Smooth muscle cell (in vitro differentiated cells): ENCODE measurements at regions not wholly inside any gene's neighbourhood (a gene's known extent, or its start where the extent isn't known, plus 50 kb on each side); places are given as distances from the start of the nearest gene placed in this dataset.

Experiments used
- DNase-seq: peaks from one replicate; lab custom pipeline; 2025; ENCODE audit not compliant: unreplicated experiment; lab: John Stamatoyannopoulos, UW
- H2AFZ ChIP-seq: fragments of 200-600 bp; sonication (generic); 2 replicates; pipeline ENCODE4 v1.6.0; 2016; ENCODE audit warnings: antibody characterized with exemption, low read depth, mild to moderate bottlenecking
- H3F3A ChIP-seq: fragments of 200-600 bp; sonication (generic); 2 replicates; pipeline ENCODE4 v1.6.0; 2017; ENCODE audit warnings: antibody characterized with exemption, low read depth
- H3K27ac ChIP-seq: fragments of 200-600 bp; sonication (generic); 2 replicates; pipeline ENCODE4 v1.5.1; 2016; ENCODE audit warnings: low read depth, mild to moderate bottlenecking
- H3K27me3 ChIP-seq: fragments of 200-600 bp; sonication (generic); 2 replicates; pipeline ENCODE4 v1.6.1; 2016; ENCODE audit warnings: low read depth, mild to moderate bottlenecking
- H3K36me3 ChIP-seq: fragments of 200-600 bp; sonication (generic); 2 replicates; pipeline ENCODE4 v1.5.1; 2016; ENCODE audit warnings: low read depth
- H3K4me1 ChIP-seq: fragments of 200-600 bp; sonication (generic); 2 replicates; pipeline ENCODE4 v1.5.1; 2016; ENCODE audit warnings: low read depth
- H3K4me2 ChIP-seq: fragments of 200-600 bp; sonication (generic); 2 replicates; pipeline ENCODE4 v1.6.0; 2016; ENCODE audit warnings: mild to moderate bottlenecking
- H3K4me3 ChIP-seq: fragments of 200-600 bp; sonication (generic); 2 replicates; pipeline ENCODE4 v1.5.1; 2016; ENCODE audit warnings: mild to moderate bottlenecking
- H3K79me2 ChIP-seq: fragments of 200-600 bp; sonication (generic); 2 replicates; pipeline ENCODE4 v1.6.0; 2016; ENCODE audit warnings: low read depth, mild to moderate bottlenecking
- H3K9ac ChIP-seq: fragments of 200-600 bp; sonication (generic); 2 replicates; pipeline ENCODE4 v1.6.0; 2016; ENCODE audit warnings: low read depth
- H3K9me3 ChIP-seq: fragments of 200-600 bp; sonication (generic); replicated peaks from 2 replicates; pipeline ENCODE4 v1.5.1; 2016; ENCODE audit warnings: low read depth
- H4K20me1 ChIP-seq: fragments of 200-600 bp; sonication (generic); 2 replicates; pipeline ENCODE4 v1.6.0; 2016; ENCODE audit warnings: low read depth
- CTCF ChIP-seq: fragments of 200-600 bp; sonication (generic); IDR thresholded peaks from 2 replicates; pipeline ENCODE4 v1.5.1; 2017; ENCODE audit warnings: borderline replicate concordance, mild to moderate bottlenecking, antibody characterized with exemption; ENCODE audit not compliant: insufficient read depth, poor library complexity, severe bottlenecking
- WGBS: methylation state at CpG from one replicate; pipeline ENCODE4 v1.1.7; 2016; ENCODE audit warnings: low lambda C conversion rate; 5-methylcytosine and 5-hydroxymethylcytosine counted together

- peaks cover 97% of the 10 kb centered on the region for H3K79me2 ChIP-seq
- peaks cover 8% of the 10 kb centered on the region for H3K36me3 ChIP-seq
- no peak for DNase-seq
- no peaks in the 10 kb centered on the region for H3F3A ChIP-seq
- no peak overlapping the region for H2AFZ ChIP-seq
- WGBS, result 63% methylated on average over 3 of the region's 3 CpGs
- no peaks in the 10 kb centered on the region for H3K9me3 ChIP-seq
- no peak overlapping the region for H3K4me3 ChIP-seq
- peaks cover 7% of the 10 kb centered on the region for H3K4me1 ChIP-seq
- H4K20me1 ChIP-seq, result no peaks in the 10 kb centered on the region
- H3K4me2 ChIP-seq, result peak overlapping the region; percentile 30
- no peak overlapping the region for H3K9ac ChIP-seq
- no peaks in the 10 kb centered on the region for H3K27me3 ChIP-seq
- H3K27ac ChIP-seq, result peak overlapping the region; percentile 53
- TF ChIP-seq CTCF, result no peak
Observed at GRCh38 chr11:122172352-122173073, 56.5 kb upstream of the BLID start.

- Histone ChIP-seq H3F3A (no peaks in the 10 kb centered on the region), H3K9ac (no peak overlapping the region), H3K36me3 (peaks cover 8% of the 10 kb centered on the region), H3K4me2 (peak overlapping the region; percentile 24), H2AFZ (no peak overlapping the region), H3K27ac (peak overlapping the region; percentile 84), H3K9me3 (no peaks in the 10 kb centered on the region), H3K4me1 (peaks cover 18% of the 10 kb centered on the region), H3K79me2 (peaks cover 97% of the 10 kb centered on the region), H4K20me1 (no peaks in the 10 kb centered on the region), H3K27me3 (no peaks in the 10 kb centered on the region), H3K4me3 (no peak overlapping the region)
- DNase-seq, result no peak
- 88% methylated on average over 3 of the region's 3 CpGs for WGBS
- no peak for TF ChIP-seq CTCF
Observed at GRCh38 chr11:122170815-122171475, 54.9 kb upstream of the BLID start.

- Histone ChIP-seq H3K4me3 (no peak overlapping the region), H3K9ac (no peak overlapping the region), H3K27me3 (no peaks in the 10 kb centered on the region), H3K4me2 (peak overlapping the region; percentile 64), H2AFZ (no peak overlapping the region), H4K20me1 (no peaks in the 10 kb centered on the region), H3K79me2 (peaks cover 97% of the 10 kb centered on the region), H3K36me3 (peaks cover 8% of the 10 kb centered on the region), H3F3A (no peaks in the 10 kb centered on the region), H3K27ac (peak overlapping the region; percentile 77), H3K9me3 (no peaks in the 10 kb centered on the region), H3K4me1 (peaks cover 14% of the 10 kb centered on the region)
- 81% methylated on average over 3 of the region's 3 CpGs for WGBS
- no peak for DNase-seq
- TF ChIP-seq CTCF, result no peak
Observed at GRCh38 chr11:122168218-122168617, 52.2 kb upstream of the BLID start.
